Heart right ventricle (tissue), 16 donors: ENCODE measurements at regions not wholly inside any gene's neighbourhood (a gene's known extent, or its start where the extent isn't known, plus 50 kb on each side); places are given as distances from the start of the nearest gene placed in this dataset.

ENCODE experiments used
- ATAC-seq, 8 donors: fragments of 200-7000 bp; cut with Tn5 transposase; one replicate each; pipeline ENCODE4 v1.9.1; 2020; ENCODE audit warnings: mild to moderate bottlenecking in 8 of 8, moderate library complexity in 8 of 8, moderate number of reproducible peaks in 1 of 8
- DNase-seq, 2 donors: peaks; one replicate each; pipeline ENCODE4 v3.0.0-alpha.2; 2020
- H3K27ac ChIP-seq, 10 donors: fragments of 200-600 bp; sonication (generic) in 2 of 10; one replicate each; pipeline versions ENCODE4 v1.5.0 to v1.8.0; 2020 to 2022; ENCODE audit warnings: mild to moderate bottlenecking in 3 of 10
- H3K27me3 ChIP-seq, 7 donors: fragments of 200-600 bp; one replicate each; pipeline ENCODE4 v1.8.0; 2021 to 2022; ENCODE audit warnings: mild to moderate bottlenecking in 2 of 7
- H3K36me3 ChIP-seq, 9 donors: fragments of 200-600 bp; sonication (generic) in 1 of 9; one replicate each; pipeline versions ENCODE4 v1.5.0 to v1.8.0; 2020 to 2022; ENCODE audit warnings: mild to moderate bottlenecking in 2 of 9
- H3K4me1 ChIP-seq, 9 donors: fragments of 200-600 bp; sonication (generic) in 1 of 9; one replicate each; pipeline versions ENCODE4 v1.5.0 to v1.8.0; 2020 to 2022; ENCODE audit warnings: mild to moderate bottlenecking in 4 of 9
- H3K4me3 ChIP-seq, 10 donors: fragments of 200-600 bp; sonication (generic) in 2 of 10; one replicate each; pipeline versions ENCODE4 v1.5.0 to v1.8.0; 2020 to 2022; ENCODE audit warnings: mild to moderate bottlenecking in 7 of 10, moderate library complexity in 2 of 10
- H3K9me3 ChIP-seq, 11 donors: fragments of 200-600 bp in 10 of 11; sonication (generic) in 2 of 11; one replicate each; pipeline versions ENCODE4 v1.5.0 to v1.8.0; 2013 to 2022; ENCODE audit warnings: mild to moderate bottlenecking in 2 of 11, control low read depth in 1 of 11, moderate library complexity in 1 of 11
- WGBS, 2 donors: extraction: QIAGEN DNeasy Blood & Tissue Kit; methylation state at CpG; one replicate each; pipeline ENCODE4 v1.1.7; 2013; ENCODE audit warnings: inconsistent platforms in 1 of 2; 5-methylcytosine and 5-hydroxymethylcytosine counted together
- intact Hi-C, 10 donors: fragments of 100-400 bp; cut with DNase I; formaldehyde crosslinking; loops; one replicate each; pipeline versions ENCODE4 v1.11.1 to v1.14.2; 2022
- TF ChIP-seq, protein P1 (sequence below), 9 donors: fragments of 200-600 bp; sonication (generic) in 2 of 9; IDR thresholded peaks; one replicate each; pipeline versions ENCODE4 v1.5.0 to v1.8.0; 2021 to 2022; ENCODE audit warnings: antibody characterized with exemption in 9 of 9, mild to moderate bottlenecking in 5 of 9, moderate library complexity in 1 of 9
- donor health status: Arrhythmogenic right ventricular cardiomyopathy.
- donor health status: ischemic (EF 13 %, LVEDD 7.1; RV severe dilation, severe dysfunction).
- donor health status: healthy with polysubstance abuse.
- donor health status: DM: no; HTN: yes; CAD: no.
- donor health status: DM: no; HTN: no; CAD: no.
- donor health status: ischemic (EF 25% LVEDD 6.9; RV normal size, moderate dysfunction).
- donor health status: ischemic (EF 25% LVEDD 5.7; RV mildly dilated, moderate dysfunction).
- donor health status: healthy.
- donor health status: DM: yes; HTN: yes; CAD: no.
- donor health status: Ischemic cardiomyopathy.
- donor health status: ischemic (EF 35%, LVEDD 5.7; RV mildly dilated, moderate dysfunction).
- donor health status: nonischemic (EF 11% LVEDD 7.7; RV severe dilation, severe dysfunction).
- donor health status: DM: yes; HTN: yes; CAD: no.
- donor health status: PGD.
- donor health status: ischemic (EF 29% LVEDD 5.4; RV normal size, mild dysfunction).
- donor health status: nonischemic (EF 23%, LVEDD 6.1; RV moderate dilation, normal function).

DNA sequence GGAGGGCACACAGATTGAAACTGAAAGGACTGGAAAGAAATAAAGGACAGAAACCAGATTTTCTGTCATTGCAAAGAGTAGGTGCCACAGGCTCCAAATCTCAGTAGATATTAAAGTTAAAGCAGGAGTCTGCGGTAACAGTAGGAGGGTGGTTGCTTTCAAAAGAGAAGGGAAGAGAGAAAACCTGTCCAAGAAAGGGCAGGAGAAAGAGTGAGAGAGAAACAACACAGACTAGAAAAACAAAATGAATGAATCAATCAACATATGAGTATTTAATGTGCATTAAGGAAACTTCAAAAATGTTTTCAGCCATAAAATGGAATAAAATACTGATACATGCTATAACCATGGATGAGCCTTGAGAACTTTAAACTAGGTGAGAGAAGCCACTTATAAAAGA lies 143.1 kb upstream of the CTAGE1 start:
- Histone ChIP-seq H3K9me3 (no peaks in the 10 kb centered on the region), H3K4me3 (peak overlapping the region in 9 of 10 donors; percentile 4 to 74 (median 57)), H3K4me1 (peaks cover 0 to 46% (median 28%) of the 10 kb centered on the region in 9 donors), H3K27ac (peak overlapping the region; percentile 87 to 99 (median 96)), H3K36me3 (no peaks in the 10 kb centered on the region), H3K27me3 (peaks cover 0 to 54% (median 0%) of the 10 kb centered on the region in 7 donors)
- no peak for DNase-seq
- TF ChIP-seq, protein P1, sequence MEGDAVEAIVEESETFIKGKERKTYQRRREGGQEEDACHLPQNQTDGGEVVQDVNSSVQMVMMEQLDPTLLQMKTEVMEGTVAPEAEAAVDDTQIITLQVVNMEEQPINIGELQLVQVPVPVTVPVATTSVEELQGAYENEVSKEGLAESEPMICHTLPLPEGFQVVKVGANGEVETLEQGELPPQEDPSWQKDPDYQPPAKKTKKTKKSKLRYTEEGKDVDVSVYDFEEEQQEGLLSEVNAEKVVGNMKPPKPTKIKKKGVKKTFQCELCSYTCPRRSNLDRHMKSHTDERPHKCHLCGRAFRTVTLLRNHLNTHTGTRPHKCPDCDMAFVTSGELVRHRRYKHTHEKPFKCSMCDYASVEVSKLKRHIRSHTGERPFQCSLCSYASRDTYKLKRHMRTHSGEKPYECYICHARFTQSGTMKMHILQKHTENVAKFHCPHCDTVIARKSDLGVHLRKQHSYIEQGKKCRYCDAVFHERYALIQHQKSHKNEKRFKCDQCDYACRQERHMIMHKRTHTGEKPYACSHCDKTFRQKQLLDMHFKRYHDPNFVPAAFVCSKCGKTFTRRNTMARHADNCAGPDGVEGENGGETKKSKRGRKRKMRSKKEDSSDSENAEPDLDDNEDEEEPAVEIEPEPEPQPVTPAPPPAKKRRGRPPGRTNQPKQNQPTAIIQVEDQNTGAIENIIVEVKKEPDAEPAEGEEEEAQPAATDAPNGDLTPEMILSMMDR (IDR thresholded peaks at IDR 0.05), result no peak
- ATAC-seq, result no peak
- intact Hi-C loops, result loop anchor here (2.0 to 10.0 kb wide), 20 partner anchors 46 to 663 kb away; partner anchors contain the start of gene GATA6 (in 3 of the 10)
- WGBS, 2 donors, result 53 to 78% methylated on average over 1 of the region's 1 CpG

DNA sequence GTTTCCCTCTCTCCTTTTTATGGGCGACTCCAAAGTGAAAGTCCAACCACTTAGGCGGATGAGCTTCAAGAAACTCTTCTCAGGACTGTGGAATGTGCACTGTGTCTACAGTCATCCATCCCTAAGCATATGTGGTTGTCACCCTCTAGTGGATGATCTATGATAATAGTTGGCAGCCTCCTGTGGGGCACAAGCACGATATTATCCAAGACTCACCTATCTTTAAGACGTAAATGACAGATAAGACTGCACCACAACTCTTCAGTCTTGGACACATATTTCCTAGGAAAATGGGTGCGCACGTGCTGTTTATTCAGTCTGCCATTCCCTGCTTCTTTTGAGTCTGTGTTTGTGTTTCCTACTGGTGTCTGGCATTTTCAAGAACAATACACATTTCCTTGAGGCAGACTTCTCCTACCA lies 145.5 kb upstream of the CTAGE1 start:
- peak in 1 of 2 donors; percentile 68 for DNase-seq
- TF ChIP-seq, protein P1 (IDR thresholded peaks at IDR 0.05), result peak; percentile 56 to 87 (median 82)
- intact Hi-C loops, result loop anchor here (2.0 to 10.0 kb wide), 19 partner anchors 48 to 666 kb away; partner anchors contain the start of gene GATA6 (in 4 of the 10)
- Histone ChIP-seq H3K4me3 (peak overlapping the region in 9 of 10 donors; percentile 19 to 74 (median 57)), H3K27ac (peak overlapping the region in 9 of 10 donors; percentile 87 to 99 (median 97)), H3K4me1 (peaks cover 0 to 38% (median 27%) of the 10 kb centered on the region in 9 donors), H3K27me3 (peaks cover 0 to 48% (median 0%) of the 10 kb centered on the region in 7 donors), H3K9me3 (no peaks in the 10 kb centered on the region), H3K36me3 (no peaks in the 10 kb centered on the region)
- peak; percentile 63 to 77 (median 72) for ATAC-seq
- WGBS, 2 donors, result 3 to 9% methylated on average over 6 of the region's 6 CpGs

DNA sequence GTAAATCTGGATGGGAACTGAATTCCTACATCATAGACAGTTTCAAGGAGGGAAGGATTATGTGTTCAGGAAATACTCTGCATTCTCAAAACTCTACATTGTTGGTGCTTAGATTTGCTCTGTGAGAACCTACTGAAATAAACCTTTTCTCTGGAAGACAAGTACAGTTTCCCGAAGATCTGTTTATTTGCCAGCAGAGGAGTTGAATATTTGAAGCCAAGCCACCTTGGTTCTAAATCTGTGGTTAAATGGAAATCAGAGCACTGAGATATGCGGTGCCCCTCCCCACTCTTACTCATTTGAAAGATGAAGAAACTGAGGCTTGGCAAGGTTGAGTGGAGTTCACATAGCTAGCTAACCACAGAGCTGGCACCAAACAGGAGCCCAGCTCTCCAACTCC lies 146.3 kb upstream of the CTAGE1 start:
- Histone ChIP-seq H3K4me3 (no peak overlapping the region), H3K9me3 (no peaks in the 10 kb centered on the region), H3K4me1 (peaks cover 0 to 31% (median 20%) of the 10 kb centered on the region in 9 donors), H3K27ac (no peak overlapping the region), H3K36me3 (no peaks in the 10 kb centered on the region), H3K27me3 (peaks cover 0 to 39% (median 0%) of the 10 kb centered on the region in 7 donors)
- ATAC-seq, result no peak
- TF ChIP-seq, protein P1 (IDR thresholded peaks at IDR 0.05), result no peak
- intact Hi-C loops, result loop anchor here (5.0 to 10.0 kb wide), 16 partner anchors 49 to 667 kb away; partner anchors contain the start of gene GATA6 (in 3 of the 10)
- 69 to 75% methylated on average over 2 of the region's 2 CpGs for WGBS, 2 donors
- DNase-seq, result no peak

DNA sequence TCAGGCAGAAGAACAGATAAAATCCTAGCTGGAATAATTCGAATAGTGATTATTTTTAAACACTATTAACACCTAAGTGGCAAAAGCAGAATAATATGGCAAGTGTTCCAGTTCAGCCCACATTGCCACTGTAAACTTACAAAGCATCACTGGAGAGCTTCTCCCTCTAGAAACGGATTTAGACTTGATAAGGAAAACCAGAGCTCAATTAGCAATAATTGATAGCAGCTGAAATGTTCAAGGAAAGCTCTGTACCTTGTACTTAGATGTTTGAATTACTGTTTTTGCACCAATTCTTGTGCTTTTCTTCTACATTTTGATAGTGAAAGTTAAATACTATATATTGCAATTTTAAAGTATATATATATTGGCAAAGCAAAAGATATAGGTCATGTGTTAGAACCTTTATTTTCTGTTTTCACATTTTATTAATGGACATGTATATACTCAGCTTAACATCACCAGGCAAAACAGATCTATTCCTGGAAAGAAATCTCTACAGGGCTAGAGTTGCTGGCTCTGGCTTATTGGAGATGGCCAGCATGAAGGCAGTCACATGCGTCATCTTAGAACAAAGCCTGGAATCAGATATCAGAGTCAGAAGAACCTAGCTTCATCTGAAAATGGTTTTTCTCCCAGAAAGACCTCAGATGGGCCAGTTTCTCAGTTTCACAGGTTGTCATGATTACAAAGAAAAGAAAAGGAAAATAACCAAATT lies 149.1 kb upstream of the CTAGE1 start:
- DNase-seq (no peak), ATAC-seq (peak in 1 of 8 donors; percentile 27)
- TF ChIP-seq, protein P1 (IDR thresholded peaks at IDR 0.05), result no peak
- H3K9me3 ChIP-seq, result no peaks in the 10 kb centered on the region
- WGBS, 2 donors, result 47 to 51% methylated on average over 3 of the region's 3 CpGs
- no peaks in the 10 kb centered on the region for H3K36me3 ChIP-seq
- H3K4me3 ChIP-seq, result no peak overlapping the region
- H3K4me1 ChIP-seq, result peaks cover 0 to 14% (median 6%) of the 10 kb centered on the region in 9 donors
- no peak overlapping the region for H3K27ac ChIP-seq
- intact Hi-C loops, result loop anchor here in 9 of 10 donors (2.0 to 10.0 kb wide), 8 partner anchors 42 to 662 kb away; partner anchors contain the start of gene GATA6 (in 1 of the 9)
- peaks cover 0 to 11% (median 0%) of the 10 kb centered on the region in 7 donors for H3K27me3 ChIP-seq
